Eye (tissue), 1 donor: ENCODE measurements at regions not wholly inside any gene's neighbourhood (a gene's known extent, or its start where the extent isn't known, plus 50 kb on each side); places are given as distances from the start of the nearest gene placed in this dataset.

Source experiments
- DNase-seq: peaks from one replicate; pipeline ENCODE4 v3.0.0-alpha.2; 2015

DNA sequence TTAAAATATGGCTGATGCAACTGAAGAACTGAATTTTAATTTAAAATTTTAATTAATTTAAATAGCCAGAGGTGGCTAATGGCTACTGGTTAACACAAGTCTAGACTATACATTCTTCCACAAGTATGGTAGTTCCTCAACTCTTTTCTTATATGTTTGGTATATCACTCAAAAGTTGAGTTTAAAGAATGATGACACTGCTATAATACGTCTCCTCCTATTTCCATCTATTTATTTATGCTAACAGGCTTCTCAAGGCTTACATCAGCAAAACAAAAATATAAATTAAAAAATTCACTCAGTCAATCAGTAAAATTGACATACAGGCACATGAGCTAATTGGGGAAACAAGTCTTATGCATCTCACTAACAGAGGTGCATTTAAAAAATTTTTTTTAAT is 227.9 kb upstream of the PMFBP1 start:
- DNase-seq: no peak

DNA sequence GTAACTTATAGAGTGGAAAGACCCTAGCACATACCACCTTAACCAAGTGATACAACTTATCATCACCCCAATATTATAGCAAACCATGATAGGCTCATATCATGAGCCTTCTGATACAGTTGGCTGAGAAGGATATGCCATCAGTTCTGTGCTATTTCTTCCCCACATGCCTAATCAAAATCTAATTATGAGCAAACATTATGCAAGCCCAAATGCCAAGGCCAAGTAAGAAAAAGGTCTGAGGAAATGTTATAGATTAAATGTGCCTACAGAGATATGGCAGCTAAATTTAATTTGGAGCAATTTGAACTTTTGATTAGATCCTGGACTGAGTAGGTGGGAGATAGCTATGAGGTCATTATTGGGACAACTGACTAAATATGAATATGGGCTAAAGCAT is 225.9 kb upstream of the PMFBP1 start:
- no peak for DNase-seq

DNA sequence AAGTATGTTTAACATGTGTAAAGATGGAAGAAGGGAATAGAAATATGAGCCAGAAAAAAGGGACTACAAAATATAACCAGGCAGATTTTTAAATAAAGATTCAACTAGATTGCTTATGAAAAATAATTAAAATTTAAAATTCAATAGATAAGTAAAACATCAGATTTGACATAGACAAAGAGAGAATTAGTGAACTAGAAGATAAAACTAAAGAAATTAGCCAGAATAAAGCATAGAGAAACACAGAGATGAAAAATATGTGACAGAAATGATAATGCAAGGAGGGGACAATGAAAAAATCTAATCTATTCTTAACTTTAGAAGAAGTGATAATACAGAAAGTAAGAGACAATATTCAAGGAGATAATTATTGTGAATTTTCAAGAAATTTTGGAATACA is 222.6 kb upstream of the PMFBP1 start:
- no peak for DNase-seq

DNA sequence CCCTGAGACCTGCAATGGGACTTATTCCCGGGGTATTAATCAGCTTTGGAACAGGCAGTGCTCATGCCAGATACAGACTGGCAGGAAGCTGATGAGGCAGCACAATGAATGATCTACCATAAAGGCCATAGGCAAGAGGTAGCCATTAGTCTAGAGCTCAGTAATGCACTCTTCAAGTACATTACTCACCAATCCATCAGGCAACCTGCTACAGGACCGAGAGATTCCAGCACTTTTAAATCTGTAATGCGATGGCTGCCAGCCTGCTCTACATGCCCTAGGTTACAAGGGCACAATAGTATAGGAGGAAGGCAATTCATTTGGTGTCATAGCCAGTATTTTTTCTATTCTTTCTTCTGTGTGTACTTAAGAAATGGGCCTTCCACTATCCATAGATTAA is 217.8 kb upstream of the PMFBP1 start:
- no peak for DNase-seq

DNA sequence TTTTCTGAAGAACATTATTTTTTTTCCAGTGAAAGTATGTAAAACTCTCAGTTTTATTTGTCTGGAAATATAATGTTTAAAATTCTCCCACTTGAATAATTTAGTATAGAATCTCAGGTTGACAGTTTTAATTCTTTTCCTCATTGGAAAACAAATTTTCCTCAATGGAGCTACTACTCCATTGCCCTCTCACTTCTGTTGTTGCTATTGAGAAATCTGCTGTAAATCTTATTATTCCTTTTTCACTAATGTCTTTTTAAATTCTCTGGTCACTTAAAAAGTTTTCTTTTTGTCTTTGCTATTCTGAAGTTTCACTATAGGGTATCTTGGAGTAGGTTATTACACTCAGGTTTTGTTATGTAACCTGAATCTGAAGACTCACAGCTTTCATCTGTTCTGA is 216.1 kb upstream of the PMFBP1 start:
- DNase-seq: no peak

DNA sequence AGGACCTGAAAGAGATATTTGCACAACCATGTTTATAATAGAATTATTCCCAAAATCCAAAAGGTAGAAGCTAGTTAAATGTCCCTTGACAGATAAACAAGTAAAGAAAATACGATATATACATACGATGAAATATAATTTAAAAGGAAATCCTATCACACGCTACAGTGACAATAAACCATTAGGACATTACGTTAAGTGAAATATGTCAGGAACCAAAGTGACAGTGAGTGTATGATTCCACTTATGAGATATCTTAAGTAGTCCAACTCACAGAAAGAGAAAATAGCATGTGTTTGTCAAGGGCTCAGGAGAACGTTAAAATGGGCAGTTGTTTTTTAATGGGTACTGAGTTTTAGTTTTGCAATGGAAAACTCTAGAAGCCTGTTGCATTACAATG is 212.7 kb upstream of the PMFBP1 start:
- no peak for DNase-seq

DNA sequence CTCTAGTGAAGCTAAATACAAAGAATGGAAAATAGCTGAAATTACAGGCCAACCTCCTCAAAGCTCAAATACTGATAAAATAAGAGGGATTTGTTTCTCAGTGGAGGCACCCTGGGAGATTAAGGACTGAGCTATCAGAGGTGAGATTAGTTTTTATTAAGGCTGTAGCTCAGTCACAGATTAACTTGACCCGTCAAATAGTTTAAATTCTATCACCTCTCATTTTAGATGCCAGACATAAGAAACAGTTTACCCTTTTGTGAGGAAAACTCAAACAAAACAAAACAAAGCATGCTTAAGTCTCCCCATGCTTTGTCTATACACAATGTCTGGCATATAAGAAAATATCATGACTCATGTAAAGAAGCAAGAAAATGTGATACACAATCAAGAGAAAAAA is 208.3 kb upstream of the PMFBP1 start:
- no peak for DNase-seq

DNA sequence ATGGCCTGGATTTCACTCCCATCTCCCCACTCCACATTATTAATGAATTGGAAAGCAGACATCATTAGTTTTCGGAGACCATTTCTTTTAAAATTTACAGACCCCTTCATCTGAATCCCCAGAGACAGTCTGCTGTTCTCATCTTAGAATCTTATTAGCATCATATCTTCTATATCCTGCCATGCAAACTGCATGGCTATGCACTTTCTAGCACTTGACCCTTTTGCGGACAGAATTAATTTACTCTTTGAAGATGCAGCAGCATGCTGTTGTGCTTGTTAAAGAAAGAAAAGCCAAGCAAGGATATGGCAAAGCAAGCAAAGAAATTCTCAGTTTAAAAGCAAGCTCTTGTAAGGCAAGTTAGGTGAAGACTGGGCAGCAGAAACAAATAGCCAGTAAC is 201.2 kb upstream of the PMFBP1 start:
- DNase-seq: peak; percentile 36

DNA sequence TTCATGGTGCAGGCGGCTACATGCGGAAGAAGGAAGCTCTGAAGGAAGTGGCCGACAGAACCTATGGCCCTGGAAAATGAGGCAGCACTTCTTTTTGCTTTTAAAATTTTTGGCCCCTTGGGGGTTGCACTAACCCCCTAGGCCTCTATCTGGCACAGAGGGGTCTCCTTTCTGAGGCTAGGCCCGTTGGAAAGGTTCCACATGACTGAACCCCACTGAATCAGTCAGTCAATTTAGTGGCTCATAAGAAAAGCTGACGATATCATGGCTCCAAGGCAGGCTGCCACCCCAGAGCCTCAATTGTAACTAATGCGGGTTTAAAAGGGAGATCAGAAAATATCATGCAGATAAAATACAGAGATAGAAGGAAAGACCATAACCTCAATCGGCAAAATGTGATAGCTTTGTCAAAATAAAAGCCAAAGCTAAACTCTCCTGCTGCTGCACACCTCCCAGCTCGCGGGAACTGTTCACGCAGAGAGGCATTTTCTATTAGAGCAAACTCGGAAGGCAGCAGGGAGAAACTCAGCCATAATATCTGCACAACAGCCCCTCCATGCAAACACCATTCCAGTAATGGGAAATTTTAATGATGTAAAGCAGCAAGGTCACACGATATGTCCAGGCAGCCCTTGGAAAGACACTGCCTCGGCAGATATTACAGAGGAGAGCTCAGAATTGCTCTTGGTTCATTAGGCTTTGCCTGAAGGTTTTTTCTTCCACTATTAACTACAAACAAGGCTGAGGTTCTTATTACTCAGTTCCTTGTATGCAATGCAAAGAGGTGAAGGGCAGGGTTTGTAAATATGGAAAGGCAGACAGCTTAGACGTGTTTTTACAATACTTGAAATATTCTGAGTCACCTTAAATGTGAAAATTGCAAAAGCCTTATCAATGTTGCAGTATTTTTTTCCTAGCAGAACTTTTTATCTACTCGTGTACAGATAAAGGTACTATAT is 200.4 kb upstream of the PMFBP1 start:
- peak; percentile 79 for DNase-seq

DNA sequence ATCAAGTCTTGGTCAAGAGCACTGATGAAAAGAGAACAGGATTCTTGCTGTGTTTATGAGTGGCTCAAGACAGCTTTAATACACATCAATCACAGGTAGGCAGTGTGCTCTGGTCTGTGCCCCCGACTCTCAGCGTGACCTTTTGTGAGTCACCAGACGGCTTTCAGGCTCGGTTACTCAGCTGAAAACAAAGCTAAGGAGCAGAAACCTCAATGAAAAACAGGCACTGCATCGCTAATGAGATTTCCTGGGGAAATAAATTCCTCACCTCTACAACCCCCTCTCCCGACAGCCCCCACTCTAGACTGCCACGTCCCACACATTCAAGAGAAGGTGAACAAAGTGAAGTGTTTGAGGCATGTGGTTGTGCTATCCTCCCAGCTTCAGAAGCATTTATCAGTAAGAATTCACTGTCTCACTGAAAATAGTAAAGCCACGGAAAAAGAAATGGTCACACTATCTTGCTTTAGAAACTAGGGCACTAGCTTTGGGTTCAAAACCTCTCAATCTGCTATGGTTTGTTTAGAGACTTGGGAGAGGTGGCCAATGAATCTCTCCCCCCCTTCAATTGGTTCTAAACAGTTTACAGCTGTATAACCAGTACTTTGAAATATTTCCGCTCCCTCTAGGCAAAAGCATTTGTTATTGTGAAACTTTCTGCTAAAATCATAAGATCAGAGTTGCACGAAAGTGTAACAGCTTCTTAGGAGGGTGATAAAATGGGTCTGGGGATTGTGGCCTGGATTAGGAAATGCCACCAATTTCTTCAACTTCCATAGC is 199.5 kb upstream of the PMFBP1 start:
- peak; percentile 66 for DNase-seq

DNA sequence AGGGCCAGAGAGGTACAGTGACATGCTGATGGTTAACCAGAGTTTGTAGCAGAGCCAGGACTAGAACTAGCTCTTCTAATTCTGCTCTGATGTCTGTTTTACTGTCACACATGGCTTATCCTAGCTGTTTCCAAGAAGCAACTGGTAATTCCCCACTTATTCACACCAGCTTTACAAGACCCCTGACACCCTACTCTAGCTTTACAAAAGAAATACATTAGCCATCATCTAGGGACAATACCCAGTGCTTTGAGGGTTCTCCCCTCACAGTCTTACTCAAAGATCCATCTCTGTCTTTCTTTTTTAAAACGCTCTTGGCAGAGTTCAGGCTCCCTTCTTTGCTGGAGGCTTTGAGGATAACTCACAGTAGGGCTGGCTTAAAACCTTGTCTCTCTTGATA is 197.3 kb upstream of the PMFBP1 start:
- DNase-seq: no peak

DNA sequence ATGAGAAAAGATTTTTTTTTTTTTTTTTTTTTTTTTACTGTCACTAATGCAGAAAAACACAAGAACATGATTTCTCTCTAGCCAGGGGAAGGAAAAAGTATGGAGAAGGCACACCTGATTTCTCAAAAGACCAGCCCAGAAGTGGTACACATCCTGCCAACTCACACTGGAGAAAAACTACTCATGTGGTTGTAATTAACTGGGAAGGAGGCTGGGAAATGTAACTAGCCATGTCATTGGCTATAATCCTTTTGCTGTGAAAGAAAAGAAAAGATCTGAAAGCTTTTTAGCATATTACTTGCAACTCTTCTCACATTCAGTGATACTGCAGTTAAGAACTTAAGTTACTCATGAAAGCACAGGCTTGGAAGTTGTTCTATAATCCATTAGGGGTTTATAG is 195.9 kb upstream of the PMFBP1 start:
- DNase-seq: no peak

DNA sequence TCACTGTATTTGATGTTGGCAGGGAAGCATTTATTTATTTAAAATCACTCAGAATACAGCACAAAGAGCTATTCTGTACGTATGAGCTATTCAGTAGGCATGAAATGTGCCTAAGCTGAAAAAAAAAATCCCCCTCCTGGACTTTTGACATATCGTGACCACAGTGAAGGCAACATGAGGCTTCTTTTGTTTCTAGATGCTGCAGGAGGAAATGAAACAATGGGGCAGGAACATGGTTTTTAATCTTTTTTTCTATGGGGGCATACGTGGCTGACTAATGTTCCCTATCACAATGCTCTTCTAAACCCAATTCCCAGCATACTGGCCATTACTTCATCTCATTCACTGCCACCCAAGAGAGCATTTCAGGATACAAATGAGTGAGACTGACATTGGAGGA is 191.0 kb upstream of the PMFBP1 start:
- DNase-seq: peak; percentile 16

DNA sequence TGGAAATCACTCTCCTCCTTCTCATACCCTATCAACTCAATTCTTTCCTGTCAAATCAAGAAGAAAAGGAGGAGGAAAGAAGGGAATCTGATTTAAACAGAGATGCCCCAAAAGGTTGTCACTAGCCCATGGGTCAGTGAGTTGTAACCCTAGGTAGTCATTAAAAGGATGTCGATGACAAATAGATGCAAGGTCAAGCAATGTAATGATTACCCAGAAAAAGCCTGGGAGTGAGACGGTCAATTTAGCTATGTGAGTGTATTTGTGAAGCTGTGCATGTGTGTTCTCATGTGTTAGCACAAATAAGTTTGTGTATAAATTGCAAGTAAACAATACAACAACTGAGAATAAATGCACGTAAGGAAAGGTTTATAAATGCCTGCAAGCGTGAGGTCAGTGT is 190.5 kb upstream of the PMFBP1 start:
- no peak for DNase-seq

DNA sequence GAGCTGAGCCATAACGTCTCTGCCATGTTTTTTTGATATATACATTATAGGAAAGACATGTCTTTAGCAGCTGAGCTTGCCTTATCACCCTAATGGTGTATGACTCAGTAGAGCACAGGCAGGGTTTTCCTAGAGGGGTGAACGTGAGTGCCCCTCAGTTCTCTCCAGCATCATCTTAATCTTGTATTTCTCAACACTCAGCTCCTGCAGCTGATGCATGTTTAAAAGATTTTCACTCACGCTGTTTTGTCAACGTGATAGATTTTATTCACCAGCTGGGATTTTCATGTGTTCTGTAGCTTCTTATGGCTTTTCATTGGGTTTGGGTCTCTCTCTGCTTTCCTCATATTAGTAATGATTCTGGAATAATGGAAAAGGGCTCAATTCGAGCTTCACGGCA is 186.0 kb upstream of the PMFBP1 start:
- DNase-seq: no peak

DNA sequence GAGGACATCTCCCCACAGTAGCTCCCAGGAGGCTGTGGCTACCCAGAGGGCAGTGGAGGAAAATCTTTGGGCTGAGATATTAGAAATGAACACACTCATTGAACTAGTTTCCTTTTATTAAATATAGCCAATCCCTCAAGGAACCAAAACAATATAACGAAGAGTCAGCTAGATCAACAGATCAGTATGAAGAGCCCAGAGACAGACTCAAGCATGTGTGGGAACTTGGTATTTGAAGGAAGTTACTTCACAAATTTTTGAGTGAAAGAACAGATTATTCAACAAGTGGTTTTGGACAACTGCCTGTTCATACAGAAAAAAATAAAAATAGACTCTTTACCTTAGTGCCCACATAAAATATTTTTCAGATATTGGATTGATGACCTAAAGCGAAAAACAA is 183.6 kb upstream of the PMFBP1 start:
- no peak for DNase-seq

DNA sequence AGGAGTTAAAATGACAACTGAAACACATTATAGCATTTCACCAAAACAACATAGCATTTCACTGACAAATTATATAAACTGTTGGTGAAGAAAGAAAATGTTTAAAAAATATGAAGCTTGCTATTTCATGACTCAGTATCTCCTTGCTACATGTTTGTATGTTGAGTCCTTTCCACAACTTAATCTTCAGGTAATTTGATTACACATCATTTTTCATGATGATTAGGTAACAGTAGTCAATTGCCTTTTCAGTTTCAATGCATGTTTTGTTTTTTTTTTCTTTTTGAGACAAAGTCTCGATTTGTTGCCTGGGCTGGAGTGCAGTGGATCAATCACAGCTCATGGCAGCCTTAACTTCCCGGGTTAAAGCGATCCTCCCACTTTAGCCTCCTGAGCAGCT is 177.8 kb upstream of the PMFBP1 start:
- DNase-seq: no peak

DNA sequence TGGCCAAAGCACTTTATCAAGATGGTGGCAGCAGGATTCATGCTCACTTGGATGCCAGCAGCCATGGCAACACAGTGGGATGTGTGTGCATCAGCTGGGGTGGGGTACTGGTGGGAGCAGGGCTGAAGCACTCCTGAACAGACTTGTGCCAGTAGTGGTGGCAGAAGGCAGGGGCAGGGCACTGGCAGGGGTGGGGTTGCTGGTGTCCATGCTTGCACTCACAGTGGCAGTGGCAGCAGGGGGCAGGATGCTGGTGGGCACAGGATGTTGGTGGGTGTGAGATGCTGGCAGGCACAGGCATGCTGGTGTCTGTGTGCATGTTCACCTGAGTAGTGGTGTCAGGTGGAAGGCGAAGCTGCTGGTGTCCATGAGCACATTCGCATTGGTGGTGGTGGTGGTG is 161.0 kb upstream of the PMFBP1 start:
- no peak for DNase-seq

DNA sequence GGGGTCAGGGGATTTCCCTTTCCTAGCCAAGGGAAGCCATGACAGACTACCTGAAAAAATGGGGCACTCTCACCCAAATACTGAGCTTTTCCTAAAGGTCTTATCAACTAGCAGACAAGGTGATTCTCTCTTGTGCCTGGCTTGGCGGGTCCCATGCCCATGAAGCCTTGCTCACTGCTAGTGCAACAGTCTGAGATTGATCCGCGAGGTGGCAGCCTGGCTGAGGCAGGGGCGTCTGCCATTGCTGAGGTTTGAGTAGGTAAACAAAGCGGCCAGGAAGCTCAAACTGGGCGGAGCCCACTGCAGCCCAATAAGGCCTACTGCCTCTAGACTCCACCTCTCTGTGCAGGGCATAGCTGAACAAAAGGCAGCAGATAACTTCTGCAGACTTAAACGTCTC is 152.6 kb upstream of the PMFBP1 start:
- DNase-seq: no peak

DNA sequence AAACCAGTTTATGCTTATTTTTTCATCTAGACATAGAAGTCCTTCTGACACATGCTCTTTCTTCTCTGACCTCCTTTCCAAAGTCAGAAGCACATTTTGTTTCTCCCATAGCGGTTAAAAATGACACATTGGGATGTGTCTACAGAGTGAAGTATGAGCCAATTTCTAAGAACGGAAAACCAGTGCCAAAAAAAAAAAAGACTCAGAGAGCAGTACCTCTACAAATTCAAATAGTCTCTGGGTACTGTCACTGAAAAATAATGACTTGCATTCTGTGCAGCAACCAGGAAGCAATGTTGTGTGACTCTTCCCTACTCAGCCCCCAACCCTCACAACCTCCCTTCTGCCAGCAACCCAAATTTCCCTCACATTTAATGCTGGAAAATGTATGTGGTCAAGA is 145.5 kb upstream of the PMFBP1 start:
- no peak for DNase-seq

DNA sequence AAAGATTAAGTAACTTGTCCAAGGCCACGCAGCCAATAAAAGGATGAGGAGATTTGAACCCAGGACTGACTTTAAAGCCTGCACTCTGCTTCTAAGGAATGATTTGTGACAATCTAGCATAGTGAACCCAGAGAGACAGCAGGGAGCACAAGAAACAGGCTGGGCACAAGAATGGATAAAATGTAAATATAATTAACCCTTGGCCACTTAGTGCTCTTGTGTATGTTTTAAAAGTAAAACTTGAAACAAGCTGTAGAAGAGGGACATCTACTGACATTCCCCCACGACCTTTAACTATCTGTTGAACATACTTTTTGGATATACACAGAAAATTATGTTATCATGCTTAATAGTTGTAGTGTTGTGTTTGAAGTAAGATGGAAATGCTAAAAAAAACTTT is 141.9 kb upstream of the PMFBP1 start:
- no peak for DNase-seq

DNA sequence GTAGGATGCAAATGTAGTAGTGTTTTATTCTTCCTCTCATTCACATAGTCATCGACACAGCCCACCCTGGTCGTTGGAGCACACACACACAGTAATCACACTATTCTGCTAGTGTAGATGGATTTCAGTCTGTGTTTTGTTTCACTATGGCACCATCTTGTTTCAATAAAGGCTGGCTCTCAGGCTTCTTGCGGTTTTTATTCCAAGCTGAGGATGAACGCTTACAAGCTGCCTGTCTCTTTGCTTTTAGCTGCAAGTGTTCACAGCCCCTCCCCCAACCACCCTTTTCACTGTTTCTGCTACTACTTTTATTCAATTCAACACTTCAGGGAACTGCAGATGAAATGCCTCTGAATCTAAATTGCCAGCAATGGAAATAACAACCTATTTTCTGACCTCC is 140.9 kb upstream of the PMFBP1 start:
- DNase-seq: peak; percentile 65

DNA sequence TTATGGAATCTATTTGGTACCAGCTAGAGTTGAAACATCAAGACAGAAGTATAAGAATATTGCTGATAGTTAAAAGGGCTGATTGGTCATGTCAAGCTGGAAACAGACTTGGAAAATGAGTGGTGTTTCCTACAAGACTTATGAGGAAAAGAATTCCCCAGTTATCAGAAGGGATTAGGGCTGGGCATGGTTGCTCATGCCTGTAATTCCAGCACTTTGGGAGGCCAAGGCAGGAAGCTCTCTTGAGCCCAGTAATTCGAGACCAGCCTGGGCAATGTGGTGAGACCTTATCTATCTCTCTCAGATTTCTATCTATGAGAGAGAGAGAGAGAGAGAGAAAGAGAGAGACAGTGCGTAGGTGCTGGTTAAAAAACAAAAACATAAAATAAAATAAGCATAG is 139.5 kb upstream of the PMFBP1 start:
- no peak for DNase-seq

DNA sequence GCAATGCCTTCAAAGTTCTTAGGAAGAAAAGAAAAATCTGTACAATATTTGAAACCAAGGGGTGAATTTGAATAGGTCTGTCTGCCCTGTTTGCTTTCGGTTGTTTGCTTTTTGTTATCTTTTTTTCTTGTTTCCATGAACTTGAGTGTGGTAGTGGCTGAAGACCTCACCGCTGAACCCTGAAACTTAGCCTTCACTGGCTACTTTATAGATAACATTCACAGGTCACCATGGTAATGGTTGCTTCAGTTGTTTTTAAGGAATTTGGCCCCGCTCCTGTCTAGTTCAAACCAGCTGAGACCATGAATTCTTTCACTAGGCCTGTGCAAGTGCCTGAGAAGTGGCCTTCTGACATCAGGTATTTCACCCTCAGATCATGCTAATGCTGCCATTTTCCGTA is 137.0 kb upstream of the PMFBP1 start:
- no peak for DNase-seq
